ENCODE measurements at regions not wholly inside any gene's neighbourhood (a gene's known extent, or its start where the extent isn't known, plus 50 kb on each side); places are given as distances from the start of the nearest gene placed in this dataset.

- DNase-seq, result no peak
Measured at GRCh38 chr3:152516216-152516615, 247.5 kb downstream of the MBNL1 start.

- DNase-seq, result no peak
Measured at GRCh38 chr3:152517502-152517901, 248.8 kb downstream of the MBNL1 start.

GRCh38 chr3:152518346-152518745 is 249.6 kb downstream of the MBNL1 start:
- DNase-seq, result no peak

GRCh38 chr3:152519376-152519775 is 250.6 kb downstream of the MBNL1 start:
- no peak for DNase-seq

GRCh38 chr3:152522036-152522435 is 253.3 kb downstream of the MBNL1 start:
- DNase-seq, result no peak

- DNase-seq, result peak; percentile 11 to 54
Measured at GRCh38 chr3:152524198-152525140, 255.7 kb downstream of the MBNL1 start.

GRCh38 chr3:152531717-152532116 is 263.0 kb downstream of the MBNL1 start:
- no peak for DNase-seq

- no peak for DNase-seq
Measured at GRCh38 chr3:152538518-152538917, 269.8 kb downstream of the MBNL1 start.

- no peak for DNase-seq
Measured at GRCh38 chr3:152539191-152539764, 270.5 kb downstream of the MBNL1 start.

GRCh38 chr3:152540120-152540519 is 271.4 kb downstream of the MBNL1 start:
- no peak for DNase-seq

- DNase-seq, result no peak
Measured at GRCh38 chr3:152547153-152547552, 278.4 kb downstream of the MBNL1 start.

- no peak for DNase-seq
Measured at GRCh38 chr3:152549263-152549662, 280.5 kb downstream of the MBNL1 start.

GRCh38 chr3:152550284-152550683 is 281.6 kb downstream of the MBNL1 start:
- DNase-seq, result no peak

GRCh38 chr3:152554980-152555379 is 280.0 kb upstream of the P2RY1 start:
- DNase-seq, result no peak

- no peak for DNase-seq
Measured at GRCh38 chr3:152555666-152556291, 279.2 kb upstream of the P2RY1 start.

GRCh38 chr3:152556731-152557254 is 278.1 kb upstream of the P2RY1 start:
- no peak for DNase-seq

- no peak for DNase-seq
Measured at GRCh38 chr3:152557302-152557999, 277.5 kb upstream of the P2RY1 start.

- no peak for DNase-seq
Measured at GRCh38 chr3:152558386-152558785, 276.5 kb upstream of the P2RY1 start.

GRCh38 chr3:152559246-152559645 is 275.7 kb upstream of the P2RY1 start:
- no peak for DNase-seq

- DNase-seq, result no peak
Measured at GRCh38 chr3:152564459-152564858, 270.5 kb upstream of the P2RY1 start.

GRCh38 chr3:152574461-152575079 is 260.4 kb upstream of the P2RY1 start:
- DNase-seq, result peak in 1 of 2 donors; percentile 9

- no peak for DNase-seq
Measured at GRCh38 chr3:152578769-152579168, 256.2 kb upstream of the P2RY1 start.
